ENCODE measurements at regions not wholly inside any gene's neighbourhood (a gene's known extent, or its start where the extent isn't known, plus 50 kb on each side); places are given as distances from the start of the nearest gene placed in this dataset.
"Not testable (repeated sequence)": the region's sequence is repeated elsewhere in the genome, so short reads cannot be mapped to it uniquely, and the experiment has no call there.

DNA sequence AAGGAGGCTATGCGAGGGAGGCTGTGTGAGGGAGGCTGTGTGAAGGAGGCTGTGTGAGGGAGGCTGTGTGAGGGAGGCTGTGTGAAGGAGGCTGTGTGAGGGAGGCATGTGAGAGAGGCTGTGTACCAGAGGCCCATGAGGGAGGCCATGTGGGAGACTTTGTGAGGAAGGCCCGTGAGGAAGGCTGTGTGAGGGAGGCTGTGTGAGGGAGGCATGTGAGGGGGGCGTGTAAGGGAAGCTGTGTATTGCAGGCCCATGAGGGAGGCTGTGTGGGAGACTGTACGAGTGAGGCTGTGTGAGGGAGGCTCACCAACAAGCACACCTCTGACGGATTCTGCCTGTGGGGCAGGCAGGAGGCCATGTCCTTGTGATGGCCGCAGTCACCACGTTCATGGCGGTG lies 122.7 kb upstream of the RNF32 start:
- not testable (repeated sequence) for DNase-seq (ENCODE audit: extremely low read depth, low read depth)

- DNase-seq (ENCODE audit: extremely low read depth, low read depth) = no peak
Measured at GRCh38 chr7:156516791-156517378, 123.7 kb upstream of the RNF32 start.

DNA sequence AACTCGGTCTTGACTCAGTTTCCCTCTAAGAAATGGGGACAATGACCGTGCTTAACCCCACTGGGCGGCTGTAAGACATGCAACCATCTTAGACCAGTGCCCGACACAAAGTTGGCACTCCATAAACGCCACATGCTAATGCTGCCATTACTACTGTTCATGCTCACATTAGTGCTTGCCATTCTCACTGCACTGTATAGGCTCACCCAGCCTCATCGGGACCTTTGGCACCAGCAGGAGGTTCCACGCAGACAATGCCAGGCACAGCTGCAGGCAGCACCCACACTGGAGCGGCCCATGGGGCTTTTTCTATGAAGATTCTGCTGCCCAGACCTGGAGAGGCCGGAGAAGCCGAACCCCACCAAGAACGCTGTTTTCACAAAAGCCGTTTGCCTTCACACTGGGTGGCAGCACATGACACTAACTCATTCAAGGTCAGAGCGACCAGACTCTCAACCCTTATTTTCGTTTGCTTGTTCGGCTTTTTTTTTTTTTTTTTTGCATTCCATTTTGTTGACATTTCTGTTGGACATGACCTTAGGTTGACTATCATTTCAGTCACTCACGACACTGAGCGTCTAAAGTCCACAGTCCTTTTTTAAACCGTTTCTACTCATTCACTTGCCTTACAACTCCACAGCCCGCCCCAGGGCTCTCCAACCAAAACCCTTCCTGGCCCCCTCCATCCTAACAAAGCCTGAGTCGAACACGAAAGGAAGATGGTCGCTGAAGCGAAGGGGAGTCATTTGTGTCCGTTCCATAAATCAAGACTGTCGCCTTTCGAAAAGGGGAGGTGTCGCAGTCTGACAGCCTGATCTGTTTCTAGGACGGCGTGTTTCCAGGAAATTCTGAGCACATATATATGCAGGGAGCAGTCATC lies 124.4 kb upstream of the RNF32 start:
- DNase-seq (ENCODE audit: extremely low read depth, low read depth) = no peak

GRCh38 chr7:156514851-156515250 lies 125.7 kb upstream of the RNF32 start:
- DNase-seq (ENCODE audit: extremely low read depth, low read depth) = no peak

- DNase-seq (ENCODE audit: extremely low read depth, low read depth) = no peak
Measured at GRCh38 chr7:156511426-156511825, 129.1 kb upstream of the RNF32 start.

DNA sequence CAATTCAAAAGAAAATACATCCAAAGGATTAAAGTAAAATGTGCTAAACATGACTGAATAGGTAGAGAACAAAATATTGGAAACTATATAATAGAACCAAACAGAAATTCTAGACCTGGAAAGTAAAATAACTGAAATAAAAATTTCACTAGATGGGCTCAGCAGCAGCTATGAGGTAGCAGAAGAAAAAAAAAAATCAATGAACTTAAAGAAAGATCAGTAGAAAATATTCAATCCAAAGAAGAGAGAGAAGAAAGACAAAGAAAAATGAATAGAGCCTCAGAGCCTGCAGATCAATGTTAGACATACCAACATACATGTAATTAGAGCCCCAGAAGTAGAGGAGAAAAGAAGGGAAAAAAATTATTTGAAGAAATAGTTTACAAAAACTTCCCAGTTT lies 129.6 kb upstream of the RNF32 start:
- DNase-seq (ENCODE audit: extremely low read depth, low read depth) = no peak

GRCh38 chr7:156509216-156509615 lies 131.4 kb upstream of the RNF32 start:
- DNase-seq (ENCODE audit: extremely low read depth, low read depth) = no peak

DNA sequence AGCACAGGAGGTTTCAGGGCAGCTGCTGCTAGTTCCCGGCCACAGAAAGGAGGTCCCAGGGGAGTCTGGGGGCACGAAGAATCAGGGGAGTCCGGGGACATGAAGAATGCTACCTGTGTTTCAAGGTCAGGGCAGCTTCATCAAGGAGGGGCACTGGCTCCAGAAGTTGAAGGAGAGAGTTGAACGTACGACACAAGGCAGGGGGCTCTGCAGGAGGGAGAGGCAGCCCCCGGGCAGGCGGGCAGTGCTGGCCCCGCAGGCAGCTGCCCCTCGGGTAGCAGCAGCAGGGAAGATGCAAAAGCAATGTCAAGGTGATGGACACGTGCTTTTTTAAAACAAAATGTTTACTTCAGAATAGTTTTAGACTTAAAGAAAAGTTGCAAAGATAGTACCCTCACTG lies 134.7 kb upstream of the RNF32 start:
- DNase-seq (ENCODE audit: extremely low read depth, low read depth) = no peak

GRCh38 chr7:156504687-156505545 lies 135.7 kb upstream of the RNF32 start:
- no peak for DNase-seq (ENCODE audit: extremely low read depth, low read depth)

DNA sequence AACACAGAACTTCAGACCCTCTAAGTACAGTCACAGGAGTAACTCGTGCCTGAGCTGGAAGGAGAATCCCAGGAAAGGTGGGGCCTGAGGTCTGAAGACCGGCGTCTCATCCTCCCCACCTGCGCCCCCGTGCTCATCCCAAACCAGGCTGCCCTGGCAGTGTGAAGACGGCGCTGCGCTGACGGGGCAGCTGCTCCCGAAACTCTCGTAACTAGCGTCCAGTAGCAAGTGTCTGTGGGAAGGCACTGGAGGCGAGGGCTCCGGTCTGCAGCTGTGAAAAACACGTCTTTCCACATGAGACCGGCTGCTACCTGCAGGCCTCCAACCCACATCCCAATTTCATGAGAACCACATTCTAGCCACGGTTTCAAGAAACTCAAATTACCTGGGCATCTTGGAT lies 136.6 kb upstream of the RNF32 start:
- no peak for DNase-seq (ENCODE audit: extremely low read depth, low read depth)

DNA sequence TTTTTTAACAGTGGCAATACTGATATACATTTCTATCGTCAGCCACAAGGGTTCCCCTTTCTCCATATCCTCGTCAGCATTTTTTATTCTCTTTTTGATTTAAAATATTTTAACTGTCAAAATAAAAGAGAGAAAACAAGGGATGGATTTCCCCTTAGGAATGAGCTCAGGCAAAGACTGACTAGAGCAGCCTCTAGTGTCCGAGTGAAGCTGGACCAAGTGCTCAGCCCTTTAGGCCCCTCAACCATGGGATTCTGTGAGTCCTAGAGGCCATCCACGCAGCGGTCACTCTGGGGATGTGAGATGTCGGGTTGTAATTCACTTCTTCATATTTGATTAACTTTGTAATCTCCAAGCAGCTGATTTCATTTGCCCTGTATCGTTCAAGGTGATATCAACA lies 137.4 kb upstream of the RNF32 start:
- no peak for DNase-seq (ENCODE audit: extremely low read depth, low read depth)

GRCh38 chr7:156501815-156502214 lies 138.8 kb upstream of the RNF32 start:
- not testable (repeated sequence) for DNase-seq (ENCODE audit: extremely low read depth, low read depth)

DNA sequence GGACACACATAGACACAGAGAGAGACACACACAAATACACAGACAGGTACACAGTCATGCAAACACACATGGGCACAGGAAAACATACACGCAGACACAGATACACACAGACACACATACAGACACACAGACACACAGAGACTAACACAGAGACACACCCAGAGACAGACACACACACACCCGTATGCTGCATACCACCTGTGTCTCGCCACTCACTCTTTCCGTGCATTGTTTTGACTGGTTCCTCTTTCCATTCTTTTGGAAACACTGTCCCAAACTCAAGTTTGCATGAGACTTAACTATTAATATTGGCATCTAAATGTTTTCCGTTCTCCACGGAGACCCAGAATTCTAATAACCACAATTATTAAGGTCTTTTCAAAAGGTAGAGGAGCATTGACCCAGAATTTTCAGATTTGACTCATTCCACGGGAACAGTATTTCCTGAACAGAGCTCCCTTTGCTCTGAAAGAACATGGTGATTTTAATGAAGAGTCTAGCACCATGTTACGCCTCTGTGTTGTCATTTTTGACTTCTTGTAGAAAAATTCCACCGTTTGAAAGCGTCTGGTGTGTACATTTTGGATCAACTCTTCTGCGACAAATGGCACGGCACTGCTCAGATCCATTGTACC lies 141.2 kb upstream of the RNF32 start:
- DNase-seq (ENCODE audit: extremely low read depth, low read depth) = no peak

DNA sequence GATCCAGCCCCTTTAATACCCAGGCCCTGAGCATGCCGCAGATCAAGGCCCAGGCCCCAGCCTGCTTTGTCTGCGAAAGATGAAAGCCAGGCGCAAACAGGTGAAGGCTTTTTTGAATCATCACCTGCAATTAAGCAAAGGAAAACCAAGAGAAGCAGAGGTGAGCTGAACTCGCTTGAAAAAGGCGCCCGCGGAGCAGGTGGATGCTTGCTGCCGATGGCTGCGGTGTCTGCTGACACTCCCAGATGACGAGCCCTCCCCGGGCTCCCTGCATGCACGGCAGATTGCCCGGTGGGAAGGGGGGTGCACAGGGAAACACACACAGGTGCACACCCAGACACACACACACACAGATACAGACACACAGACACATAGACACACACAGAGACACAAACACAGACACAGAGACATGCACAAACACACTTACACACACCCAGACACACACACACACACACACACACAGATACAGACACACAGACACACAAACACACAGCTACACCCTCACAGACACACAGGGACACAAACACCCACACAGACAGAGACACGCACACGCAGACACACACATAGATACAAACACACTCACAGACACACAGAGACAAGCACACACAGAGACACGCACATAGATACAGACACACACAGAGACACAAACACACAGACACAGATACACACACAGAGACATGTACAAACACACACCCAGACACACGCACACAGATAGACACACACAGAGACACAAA lies 142.6 kb upstream of the RNF32 start:
- DNase-seq (ENCODE audit: extremely low read depth, low read depth) = no peak

DNA sequence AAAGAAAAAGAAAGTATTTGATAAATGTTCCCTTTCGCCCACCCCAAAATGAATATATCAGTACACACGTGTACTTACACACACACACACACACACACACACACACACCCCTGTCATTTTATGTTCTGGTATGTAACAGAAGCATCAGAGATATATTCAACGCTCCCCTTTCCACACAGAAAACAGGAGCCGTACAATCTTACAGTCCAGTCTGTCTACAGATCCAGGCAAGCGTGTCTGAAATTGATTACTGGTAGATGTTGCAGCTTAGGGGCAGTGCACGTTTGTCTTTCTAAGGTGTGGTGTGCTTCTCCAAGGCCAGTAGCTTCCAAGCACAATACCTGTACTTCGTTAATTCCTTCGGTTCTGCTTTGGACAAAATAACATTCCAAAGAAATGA lies 143.7 kb upstream of the RNF32 start:
- no peak for DNase-seq (ENCODE audit: extremely low read depth, low read depth)

GRCh38 chr7:156496363-156496769 lies 144.2 kb upstream of the RNF32 start:
- DNase-seq (ENCODE audit: extremely low read depth, low read depth) = no peak

GRCh38 chr7:156494960-156495359 lies 145.6 kb upstream of the RNF32 start:
- DNase-seq (ENCODE audit: extremely low read depth, low read depth) = no peak

DNA sequence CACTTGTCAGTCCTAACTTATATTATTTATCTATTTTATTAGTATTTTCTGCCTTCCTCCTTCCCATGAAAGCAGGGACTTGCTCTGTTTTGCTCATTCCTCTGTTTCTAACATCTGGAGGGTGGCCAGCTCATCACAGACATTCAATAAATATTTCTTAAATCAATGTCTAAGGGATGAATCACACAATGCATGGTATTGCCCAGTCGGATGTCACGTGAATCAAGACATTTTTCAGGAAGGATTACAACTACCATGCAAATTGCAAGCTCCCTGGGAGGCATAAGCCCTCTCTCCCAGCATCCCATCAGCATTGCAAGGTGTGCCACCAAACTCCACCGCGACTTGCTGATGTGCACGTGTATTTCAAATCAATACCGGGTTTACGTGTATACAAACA lies 146.6 kb upstream of the RNF32 start:
- no peak for DNase-seq (ENCODE audit: extremely low read depth, low read depth)

DNA sequence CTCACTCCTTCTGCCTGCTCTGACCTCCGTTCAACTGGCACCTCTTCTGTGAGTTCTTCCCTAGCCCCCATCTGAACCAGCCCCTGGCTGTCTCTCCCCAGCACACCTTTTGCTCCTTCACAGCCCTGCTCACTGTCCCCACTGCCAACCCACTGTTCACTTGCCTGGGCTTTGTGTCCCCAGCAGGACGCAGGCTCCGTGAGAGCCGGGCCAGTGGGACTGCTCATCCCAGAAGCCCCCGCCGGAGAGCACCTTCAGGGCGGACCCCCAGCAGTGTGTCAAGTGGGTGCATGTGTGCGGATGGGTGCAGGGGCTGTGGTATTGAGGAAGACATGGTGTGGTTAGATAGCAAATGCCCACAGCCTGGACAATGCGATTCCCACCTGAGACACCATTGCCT lies 148.4 kb upstream of the RNF32 start:
- DNase-seq (ENCODE audit: extremely low read depth, low read depth) = no peak

DNA sequence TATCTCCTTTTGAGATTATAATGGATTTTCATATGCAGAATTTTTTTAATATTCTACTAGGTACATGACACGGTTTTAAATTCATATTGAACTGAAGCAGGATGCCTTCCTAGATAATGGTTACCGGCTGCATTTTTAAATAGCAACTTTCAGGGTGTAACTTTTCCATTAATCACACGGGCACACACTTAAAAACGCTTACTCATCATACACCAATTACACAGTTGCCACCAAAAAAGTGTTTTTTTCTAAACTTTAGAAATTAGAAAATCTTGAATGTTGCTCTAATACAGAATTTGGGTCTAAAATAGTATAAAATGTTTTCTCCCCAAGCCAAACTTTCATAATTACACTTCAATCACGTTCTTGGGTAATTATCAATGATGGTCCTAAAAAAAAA lies 149.1 kb upstream of the RNF32 start:
- no peak for DNase-seq (ENCODE audit: extremely low read depth, low read depth)
